GM19438 (cell line): ENCODE measurements at regions not wholly inside any gene's neighbourhood (a gene's known extent, or its start where the extent isn't known, plus 50 kb on each side); places are given as distances from the start of the nearest gene placed in this dataset.

Experiments used
- ATAC-seq: cut with Tn5 transposase; IDR thresholded peaks from one replicate; pipeline ENCODE4 v1.9.1; 2021; ENCODE audit warnings: low read depth; ENCODE audit not compliant: unreplicated experiment

- no peak for ATAC-seq
These were observed 54.7 kb upstream of the SYPL1 start for GRCh38 chr7:106166651-106167342.

GRCh38 chr7:106165337-106165736, 53.2 kb upstream of the SYPL1 start:
- ATAC-seq = no peak

GRCh38 chr7:106163257-106163656, 51.1 kb upstream of the SYPL1 start:
- ATAC-seq = no peak
